Activated CD8-positive, alpha-beta memory T cell treated with anti-CD3 and anti-CD28 coated beads for 48 hours (primary cell): ENCODE measurements at regions not wholly inside any gene's neighbourhood (a gene's known extent, or its start where the extent isn't known, plus 50 kb on each side); places are given as distances from the start of the nearest gene placed in this dataset.

Experiments
- DNase-seq, 3 experiments: peaks; one replicate each; pipeline ENCODE4 v3.0.0-alpha.2; 2020; ENCODE audit warnings: low read depth in 2 of 3, low spot score in 2 of 3

DNA sequence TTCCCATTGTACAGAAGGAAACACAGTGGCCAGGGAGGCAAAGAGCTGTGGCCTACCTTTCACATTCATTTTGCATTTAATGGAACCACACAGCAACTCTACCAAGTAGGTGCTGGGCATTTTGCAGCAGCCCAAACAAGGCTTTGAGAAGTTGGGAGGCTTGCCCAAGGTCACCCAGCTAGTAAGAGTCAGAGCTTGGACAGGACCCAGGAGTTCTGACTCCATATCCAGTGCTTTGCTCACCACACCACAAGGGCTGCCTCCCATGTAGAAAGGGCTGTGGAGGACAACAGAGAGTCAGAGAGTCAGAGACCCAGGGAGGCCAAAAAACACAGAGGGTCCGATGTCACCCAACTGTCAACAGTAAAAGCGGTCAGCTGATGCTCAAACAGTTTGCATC, 400.2 kb downstream of the BCL11B start:
- no peak for DNase-seq

DNA sequence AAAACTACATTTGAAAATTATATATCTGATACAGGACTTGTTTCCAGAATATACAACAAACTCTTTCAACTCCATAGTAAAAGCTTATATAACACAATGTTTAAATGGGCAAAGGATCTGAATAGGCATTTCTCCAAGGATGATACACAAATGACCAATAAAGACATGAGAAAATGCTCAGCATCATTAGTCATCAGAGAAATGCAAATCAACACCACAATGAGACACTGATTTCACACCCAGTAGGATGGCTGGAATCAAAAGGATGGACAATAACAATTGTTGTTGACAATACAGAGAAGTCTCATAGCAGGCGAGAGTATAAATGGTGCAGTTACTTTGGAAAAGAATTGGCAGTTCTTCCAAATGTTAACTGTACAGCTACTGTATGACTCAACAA, 394.9 kb downstream of the BCL11B start:
- no peak for DNase-seq

DNA sequence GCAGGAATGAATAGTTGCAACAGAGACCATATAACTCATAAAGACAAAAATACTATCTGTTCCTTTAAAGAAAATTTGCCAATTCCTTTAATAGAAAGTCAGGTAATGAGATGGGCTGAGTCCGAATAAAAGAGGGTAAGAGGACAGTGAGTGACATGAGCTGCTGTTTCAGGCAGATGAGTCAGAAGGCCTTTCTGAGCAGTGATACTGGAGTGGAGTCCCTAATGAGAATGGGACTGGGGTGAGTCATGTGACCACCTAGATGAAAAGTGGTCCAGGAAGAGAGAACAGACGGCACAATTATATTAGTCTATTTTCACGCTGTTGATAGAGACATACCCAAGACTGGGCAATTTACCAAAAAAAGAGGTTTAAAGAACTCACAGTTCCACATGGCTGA, 393.7 kb downstream of the BCL11B start:
- no peak for DNase-seq

DNA sequence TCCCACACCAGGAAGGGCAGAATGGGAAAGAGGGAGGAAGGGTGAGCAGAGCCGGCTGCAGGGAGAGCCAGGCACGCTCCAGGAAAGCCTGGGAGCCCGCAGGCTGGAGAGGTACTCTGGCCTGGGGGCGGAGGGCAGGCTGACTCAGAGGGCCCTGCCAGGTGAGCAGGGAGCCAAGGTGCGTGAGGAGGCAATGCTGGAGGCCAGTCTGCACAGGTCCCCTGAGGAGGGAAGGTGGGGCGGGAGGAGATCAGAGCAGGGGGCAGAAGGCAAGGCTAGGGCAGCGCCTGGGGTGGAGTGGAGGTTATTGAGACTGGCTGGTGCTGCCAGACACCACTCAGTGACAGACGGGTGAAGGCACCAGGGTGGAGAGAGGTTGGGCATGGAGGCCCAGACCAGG, 385.0 kb downstream of the BCL11B start:
- DNase-seq: no peak

DNA sequence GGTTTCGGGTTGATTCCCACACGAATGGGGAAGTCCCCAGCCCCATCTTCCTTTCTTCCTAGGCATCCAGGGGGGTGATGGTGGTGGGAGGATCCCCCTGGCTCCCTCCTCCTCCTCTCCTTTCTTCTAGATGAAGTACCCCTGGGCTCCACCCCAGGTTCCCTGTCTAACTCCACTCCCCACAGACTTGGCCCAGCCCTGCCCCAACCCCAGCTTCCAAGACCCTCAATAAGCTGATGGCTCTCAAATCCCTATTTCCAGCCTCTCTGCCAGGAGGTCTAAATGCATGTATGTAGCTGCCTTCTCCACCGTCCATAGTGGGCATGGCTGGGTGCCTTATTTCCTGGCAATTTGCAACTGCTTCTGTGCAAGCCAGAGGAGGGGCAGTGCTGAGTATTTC, 383.7 kb downstream of the BCL11B start:
- DNase-seq: no peak

DNA sequence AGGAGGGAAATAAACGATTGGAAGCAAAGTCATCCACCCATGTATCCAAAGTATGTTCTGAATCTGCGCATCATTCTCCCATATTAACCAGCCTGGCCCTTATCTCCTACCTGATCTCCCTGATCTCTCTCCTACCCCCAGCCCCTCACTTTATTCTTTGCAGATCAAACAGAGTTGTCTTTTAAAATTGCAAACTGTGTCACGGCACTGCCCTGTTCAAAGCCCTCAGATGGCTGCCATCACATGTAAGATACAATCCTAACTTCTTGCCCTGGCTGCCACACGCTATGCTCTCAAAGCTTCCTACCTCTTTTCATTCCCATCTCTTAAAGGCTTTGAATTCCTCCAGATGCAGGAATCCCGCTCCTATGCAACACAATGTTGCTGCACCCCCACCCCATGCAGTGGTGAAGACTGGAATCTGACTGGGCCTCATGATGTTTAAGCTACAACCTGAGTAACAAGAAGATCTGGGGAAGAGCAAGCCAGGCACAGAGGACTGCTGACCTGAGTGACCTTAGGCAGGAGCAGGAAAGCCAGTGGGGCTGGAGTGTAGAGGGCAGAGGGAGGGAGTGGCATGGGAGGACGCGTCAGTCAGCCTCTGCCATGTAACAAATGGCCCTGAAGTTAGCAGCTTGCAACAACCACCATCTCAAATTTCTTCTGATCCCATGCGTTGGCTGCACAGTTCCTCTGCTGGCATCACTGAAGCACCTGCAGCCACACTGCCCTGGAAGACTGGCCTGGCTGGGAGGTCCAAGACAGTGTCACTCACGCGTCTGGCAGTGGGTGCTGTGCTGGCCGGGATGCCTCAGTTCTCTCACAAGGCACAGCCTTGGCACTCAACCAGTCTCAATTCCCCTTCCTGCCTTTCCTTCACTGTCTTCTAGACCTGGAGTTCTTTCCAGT, 382.8 kb downstream of the BCL11B start:
- no peak for DNase-seq

DNA sequence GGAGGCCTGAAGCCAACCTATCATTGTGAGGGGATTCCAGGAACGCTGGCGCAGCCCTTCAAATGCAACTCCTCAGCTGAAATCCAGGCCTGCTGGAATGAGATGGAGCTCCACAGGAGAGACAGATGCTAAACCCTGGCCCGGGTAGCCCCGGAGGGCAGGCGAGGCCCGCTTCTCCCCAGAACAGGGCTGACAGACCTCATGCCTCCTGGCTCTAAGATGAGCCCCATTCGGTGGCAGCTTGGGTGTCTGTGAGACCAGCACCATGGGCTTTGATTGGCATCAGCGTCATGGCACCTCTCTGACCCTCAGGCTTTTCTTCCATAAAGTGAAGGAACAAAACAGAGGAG, 382.2 kb downstream of the BCL11B start:
- DNase-seq: no peak

DNA sequence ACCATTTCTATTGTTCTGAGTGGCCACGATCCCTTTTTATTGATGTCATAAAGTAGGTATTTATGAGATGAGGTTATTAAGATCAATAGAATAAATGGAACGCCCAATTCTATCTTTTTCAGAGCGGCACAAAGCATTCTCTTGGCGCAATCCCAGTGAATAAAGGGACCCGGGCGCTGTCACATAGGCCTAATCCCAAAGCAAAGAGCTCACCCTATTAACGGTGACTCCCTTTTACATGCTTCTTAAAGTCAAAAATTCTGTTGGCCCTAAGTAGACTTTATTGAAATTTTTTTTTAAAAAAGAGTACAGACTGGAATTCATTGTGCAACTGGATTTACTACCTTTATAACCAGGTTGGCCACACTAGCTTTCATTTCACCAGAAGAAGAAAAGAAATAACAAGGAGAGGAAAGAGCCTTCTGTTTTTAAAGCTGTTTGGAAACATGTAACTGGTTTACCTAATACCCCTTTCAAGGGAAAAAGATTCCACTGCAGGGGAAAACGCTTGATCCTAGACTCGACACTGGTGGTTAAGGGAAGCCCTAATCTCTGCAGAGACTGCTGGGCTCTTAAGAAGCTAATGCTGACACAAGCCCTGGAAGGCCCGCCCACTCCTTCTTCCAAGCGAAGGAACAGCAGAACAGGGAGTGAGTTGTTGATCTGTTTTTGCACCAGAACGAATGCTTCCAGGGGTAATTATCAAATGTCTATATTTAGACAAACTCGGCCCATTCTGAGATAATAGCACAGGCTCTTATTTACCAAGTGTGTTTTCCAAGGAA, 381.2 kb downstream of the BCL11B start:
- DNase-seq: no peak

DNA sequence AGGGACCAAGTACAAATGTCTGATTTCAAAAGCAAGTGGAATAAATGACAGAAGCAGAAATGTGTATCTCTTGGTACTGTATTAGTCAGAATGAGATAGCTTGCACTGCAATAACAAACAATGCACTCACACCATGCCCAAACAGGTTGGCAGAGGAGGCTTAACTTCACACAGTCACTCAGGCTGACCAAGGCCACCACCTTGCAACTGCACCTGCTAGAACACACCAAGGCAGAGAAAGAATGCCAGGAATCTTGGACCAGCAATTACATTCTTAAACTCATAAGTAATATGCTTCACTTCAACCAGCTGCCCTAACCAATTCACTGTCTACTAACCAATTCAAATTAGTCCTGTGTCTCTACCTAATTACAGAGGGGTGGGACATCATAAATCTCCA, 378.3 kb downstream of the BCL11B start:
- no peak for DNase-seq

DNA sequence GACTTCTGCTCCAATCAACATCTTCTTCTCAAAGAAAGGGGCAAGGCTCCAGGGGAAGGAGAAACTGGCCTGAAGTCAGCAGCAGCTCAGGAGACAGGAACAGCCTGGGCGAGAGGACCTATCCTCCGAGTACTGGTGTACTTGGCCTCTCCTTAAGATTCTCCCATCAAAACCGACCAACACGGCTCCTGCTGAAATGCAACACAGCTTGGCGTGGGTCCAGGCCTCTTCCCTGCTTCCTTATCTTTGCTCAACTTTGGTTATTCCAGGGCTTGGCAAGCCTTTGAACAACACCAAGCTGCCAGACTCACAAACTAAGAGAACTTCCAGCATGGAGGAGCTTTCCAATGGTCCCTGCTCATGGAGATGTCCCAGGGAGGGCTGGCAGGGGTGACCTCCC, 377.4 kb downstream of the BCL11B start:
- DNase-seq: no peak

DNA sequence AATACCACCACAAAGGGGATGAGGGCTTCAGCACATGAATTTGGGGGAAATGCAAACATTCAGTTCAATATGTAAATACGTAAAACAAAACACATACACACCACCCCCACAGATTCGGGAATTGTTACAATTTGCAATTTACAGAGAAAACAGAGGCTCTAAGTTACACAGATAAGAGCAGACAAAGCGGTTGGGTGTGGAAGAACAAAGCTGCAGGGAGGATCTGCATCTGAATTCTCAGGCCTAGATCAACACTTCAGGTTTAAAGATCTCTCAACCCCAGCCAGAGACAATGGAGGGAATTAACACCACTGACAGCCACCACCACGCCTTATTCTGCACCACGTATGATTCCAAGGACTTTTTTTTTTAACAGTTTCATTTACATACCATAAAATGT, 375.5 kb downstream of the BCL11B start:
- DNase-seq: no peak

DNA sequence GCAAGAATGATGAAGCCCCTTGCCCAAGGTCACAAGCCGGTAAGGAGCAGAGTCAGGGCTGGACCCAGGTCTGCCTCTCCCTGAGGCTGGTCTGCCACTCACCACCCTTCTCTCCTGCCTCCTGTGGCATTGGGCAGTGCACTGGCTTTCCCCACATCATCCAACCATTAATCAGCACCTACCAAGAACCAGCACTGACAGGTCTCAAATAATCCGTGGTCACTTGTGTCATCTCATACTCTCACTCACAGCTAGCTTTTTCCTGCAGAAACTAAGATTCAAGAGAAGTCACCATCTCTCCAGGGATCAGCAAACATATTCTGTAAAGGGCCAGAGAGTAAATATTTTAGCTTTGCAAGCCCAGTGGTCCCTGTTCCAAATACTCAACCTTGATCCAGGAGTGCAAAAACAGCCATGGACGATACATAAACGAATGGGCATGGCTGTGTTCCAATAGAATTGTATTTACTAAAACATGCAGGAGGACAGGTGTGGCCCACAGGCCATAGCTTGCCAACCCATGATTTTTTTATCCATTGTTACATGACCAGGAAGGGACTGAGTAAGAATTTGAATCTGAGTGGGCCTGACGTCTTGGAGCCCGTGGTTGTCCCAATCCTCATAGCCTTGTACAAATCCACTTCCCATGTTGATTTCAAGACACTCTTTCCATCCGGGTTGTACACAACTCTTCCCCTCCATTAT, 374.2 kb downstream of the BCL11B start:
- no peak for DNase-seq

DNA sequence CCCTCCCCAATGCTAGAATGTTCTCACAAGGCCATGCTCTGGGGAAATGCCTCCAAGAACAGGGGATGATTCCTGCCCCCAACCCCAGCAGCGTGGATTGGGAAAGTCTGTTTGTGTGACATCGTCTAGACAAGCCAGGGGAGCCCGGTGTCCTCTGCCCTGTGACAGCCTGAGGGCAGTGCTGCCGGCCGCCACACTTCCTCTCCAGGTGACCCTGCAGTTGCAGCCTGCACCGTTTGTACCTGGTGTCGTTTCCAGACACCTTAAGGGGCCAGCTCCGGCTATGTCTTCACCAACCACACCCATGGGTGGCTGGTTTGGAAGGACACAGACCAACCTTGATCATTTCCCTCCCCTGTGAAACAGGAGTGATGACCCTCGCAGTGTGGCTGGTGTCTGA, 372.6 kb downstream of the BCL11B start:
- DNase-seq: no peak

DNA sequence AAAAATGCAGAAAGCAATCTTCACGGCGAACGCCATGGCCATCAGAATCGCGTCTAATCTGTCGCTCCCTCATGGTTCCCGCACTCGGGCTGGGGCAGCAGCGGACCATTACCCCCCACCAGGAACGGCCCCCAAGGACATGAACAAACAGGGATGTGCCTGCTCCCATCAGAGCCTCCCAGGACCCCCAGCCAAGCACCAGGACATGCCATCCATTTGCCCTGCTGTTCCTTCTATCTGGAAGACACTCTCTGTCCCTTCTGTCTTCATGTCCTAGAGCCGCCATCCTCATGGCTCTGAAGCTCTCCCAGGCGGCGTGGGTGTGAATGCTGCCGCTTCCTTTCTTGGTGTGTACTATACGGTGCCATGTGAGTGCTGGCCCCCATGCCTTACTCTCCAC, 371.8 kb downstream of the BCL11B start:
- DNase-seq: no peak

DNA sequence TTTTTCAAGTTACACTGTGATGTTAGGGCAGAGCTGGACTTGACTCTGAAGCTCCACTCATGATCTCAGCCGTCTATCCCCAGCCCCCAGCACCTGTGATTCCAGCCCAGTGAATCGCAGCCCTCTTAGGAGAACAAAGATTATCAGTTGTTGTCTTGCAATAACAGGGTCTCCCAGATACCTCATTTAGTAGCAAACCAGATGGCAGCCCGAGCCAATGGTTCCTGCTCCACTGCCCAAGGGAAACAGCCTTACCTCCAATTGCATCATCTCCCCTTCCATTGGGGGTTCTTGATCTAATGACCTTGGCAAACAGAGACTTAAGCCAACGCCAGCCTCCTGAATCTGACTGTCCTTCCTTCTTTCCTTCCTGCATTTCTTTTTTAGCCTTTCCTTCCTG, 371.2 kb downstream of the BCL11B start:
- no peak for DNase-seq

DNA sequence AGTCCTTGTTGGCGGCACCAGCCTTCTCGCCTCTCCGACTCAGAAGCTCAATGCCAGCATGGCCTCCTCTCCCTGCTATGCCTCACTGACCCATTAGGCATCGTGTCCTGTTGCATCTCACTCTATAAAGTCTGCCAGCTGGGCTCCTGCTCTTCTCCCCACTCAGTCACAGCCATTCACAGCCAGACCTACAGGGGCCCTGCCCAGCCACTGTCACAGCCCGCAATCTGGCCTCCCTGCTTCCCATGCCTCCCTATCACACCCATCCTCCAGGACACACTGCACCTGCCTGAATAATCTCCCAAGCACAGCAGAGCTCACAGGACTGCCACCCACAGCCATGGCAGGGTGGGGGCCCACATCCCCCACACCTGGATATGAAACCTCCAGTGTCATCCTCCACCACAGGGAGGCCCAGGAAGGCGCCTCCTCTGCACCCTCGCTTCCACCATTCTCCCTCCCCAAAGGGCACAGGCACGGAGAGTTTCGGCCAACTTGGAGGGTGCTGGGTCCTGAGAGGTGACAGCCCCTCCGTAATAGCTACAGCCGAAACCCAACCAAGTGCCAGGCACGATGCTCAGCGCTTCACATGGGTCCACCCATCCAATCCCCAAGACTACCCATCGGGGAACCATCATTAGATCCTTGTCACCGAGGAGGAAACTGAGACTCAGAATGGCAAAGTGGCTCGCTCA, 370.3 kb downstream of the BCL11B start:
- no peak for DNase-seq

DNA sequence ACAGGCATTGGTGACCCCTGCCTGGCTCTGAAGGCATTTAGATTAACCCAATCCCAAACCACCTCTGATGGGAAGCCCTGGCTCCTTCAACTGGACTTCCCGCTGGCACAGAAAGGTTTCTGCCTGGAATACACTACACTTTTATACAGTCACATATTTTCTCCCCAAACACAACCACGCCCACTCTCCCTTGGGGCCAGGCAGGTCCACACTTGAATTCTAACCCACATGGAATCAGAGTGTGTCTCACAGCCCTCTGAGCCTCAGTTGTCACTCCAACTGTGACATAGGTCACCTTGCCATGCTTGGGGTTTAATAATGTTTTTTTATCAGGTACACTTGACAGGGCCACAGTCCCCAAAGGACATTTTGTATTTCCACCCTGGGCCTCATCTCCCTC, 368.6 kb downstream of the BCL11B start:
- no peak for DNase-seq

DNA sequence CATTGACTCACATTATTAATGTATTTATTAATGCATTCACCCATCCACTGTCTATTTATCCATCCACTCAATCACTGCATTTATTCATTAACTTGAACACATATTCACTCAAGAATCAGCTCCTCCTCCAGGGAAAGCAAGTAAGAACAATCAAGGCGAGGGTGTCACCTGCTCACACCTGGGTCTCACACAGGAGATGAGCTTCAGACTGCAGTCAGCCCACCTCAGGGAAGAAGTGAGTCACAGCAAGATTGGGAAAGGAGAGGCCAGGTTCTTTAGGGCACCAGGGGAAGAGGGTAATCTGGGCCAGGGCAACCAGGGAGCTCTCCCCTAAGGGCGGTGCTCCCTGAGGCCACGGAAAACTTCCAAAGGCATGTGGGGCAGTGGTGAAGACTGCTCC, 367.3 kb downstream of the BCL11B start:
- DNase-seq: no peak

DNA sequence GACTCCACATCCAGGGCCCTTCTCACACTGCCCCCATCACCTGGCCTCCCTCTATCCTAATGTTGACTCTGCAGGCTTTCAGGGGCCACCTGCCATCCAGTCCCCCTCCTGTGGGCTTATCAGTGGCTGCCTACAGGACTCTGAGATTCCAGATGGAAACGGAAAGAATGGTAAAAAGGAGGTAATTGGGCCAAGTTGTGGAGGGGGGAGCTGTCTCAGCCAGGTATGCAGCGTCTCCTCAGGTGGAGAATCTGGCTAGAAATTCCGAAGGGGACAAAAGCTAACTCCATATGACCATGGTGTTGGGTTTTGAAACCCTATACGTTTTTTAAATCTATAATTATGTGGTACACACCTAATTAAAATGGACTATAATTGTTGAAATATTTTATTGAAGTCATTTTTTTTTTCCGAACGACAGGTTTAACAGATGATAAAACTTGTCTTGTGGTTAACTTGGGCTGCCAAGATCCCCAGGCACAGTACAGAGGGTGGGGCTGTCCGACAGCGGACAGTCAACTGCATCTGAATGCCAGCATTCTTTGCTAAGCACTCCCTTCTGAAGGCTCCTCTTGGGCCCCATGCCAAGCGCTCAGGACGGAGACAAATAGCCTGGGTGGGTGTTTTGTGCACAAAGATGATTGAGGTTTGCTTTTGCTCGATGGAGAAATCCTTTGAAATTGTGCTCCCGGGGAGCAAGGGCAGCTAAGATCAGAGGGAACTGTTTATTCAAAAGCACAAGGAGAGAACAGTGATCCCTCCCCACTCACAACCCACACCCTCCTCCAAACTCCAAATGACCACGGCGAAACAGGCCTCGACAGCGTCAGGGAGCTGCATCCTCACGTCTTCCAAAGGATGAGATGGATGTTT, 365.6 kb downstream of the BCL11B start:
- no peak for DNase-seq

DNA sequence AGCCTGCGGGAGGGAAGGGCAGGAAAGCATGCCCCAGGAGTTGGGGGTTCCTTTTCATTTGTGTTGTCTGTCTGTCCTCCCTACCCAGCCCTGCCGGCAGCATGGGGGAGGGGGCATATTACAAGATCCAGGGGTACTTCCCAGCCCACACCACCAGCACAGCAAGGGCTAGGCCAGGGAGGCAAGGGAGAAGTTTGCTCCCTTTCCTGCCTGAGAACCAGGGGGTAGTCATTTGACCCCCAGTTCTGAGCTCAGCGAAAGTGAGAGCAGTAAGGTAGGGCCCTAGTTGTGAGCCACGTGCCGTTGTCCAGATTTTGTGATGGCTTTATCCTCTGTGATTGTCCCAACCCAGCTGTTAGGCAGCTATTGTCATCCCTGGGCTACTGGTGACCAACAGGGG, 364.7 kb downstream of the BCL11B start:
- DNase-seq: no peak
